DND-41 (cell line): ENCODE measurements at regions not wholly inside any gene's neighbourhood (a gene's known extent, or its start where the extent isn't known, plus 50 kb on each side); places are given as distances from the start of the nearest gene placed in this dataset.

Experiments used
- ATAC-seq: fragments of 200-7000 bp; cut with Tn5 transposase; 3 replicates; pipeline ENCODE4 v1.9.1; 2021; ENCODE audit warnings: low read depth; ENCODE audit not compliant: insufficient read depth
- DNase-seq: peaks from one replicate; pipeline ENCODE4 v3.0.0-alpha.2; 2020
- H2AFZ ChIP-seq: 2 replicates; pipeline ENCODE4 v1.6.0; 2012; ENCODE audit warnings: low read depth, low read length
- H3K27ac ChIP-seq: 2 replicates; pipeline ENCODE4 v1.5.1; 2012; ENCODE audit warnings: low read length, inconsistent platforms
- H3K27me3 ChIP-seq: fragments of 200-600 bp; sonication (generic); 2 replicates; pipeline ENCODE4 v1.6.0; 2012; ENCODE audit warnings: low read length, mild to moderate bottlenecking, inconsistent platforms; ENCODE audit not compliant: insufficient read depth, poor library complexity
- H3K36me3 ChIP-seq: 2 replicates; pipeline ENCODE4 v1.5.1; 2012; ENCODE audit warnings: low read length, inconsistent platforms; ENCODE audit not compliant: insufficient read depth
- H3K4me1 ChIP-seq: 2 replicates; pipeline ENCODE4 v1.5.1; 2012; ENCODE audit warnings: mild to moderate bottlenecking, low read length; ENCODE audit not compliant: insufficient read depth
- H3K4me2 ChIP-seq: 2 replicates; pipeline ENCODE4 v1.6.0; 2012; ENCODE audit warnings: mild to moderate bottlenecking, moderate library complexity, low read length, inconsistent platforms; ENCODE audit not compliant: insufficient read depth
- H3K4me3 ChIP-seq, 2 experiments: fragments of 200-600 bp in 1 of 2; shearing (Covaris generic) in 1 of 2; 2 replicates each; pipeline ENCODE4 v1.5.1; 2012 to 2016; ENCODE audit warnings: inconsistent platforms in 2 of 2, low read length in 2 of 2, mild to moderate bottlenecking in 2 of 2, low read depth in 1 of 2, moderate library complexity in 1 of 2
- H3K79me2 ChIP-seq: 2 replicates; pipeline ENCODE4 v1.6.0; 2012; ENCODE audit warnings: low read length, inconsistent platforms; ENCODE audit not compliant: insufficient read depth
- H3K9ac ChIP-seq: 2 replicates; pipeline ENCODE4 v1.6.0; 2012; ENCODE audit warnings: low read depth, mild to moderate bottlenecking, inconsistent platforms, low read length, moderate library complexity
- H3K9me3 ChIP-seq: 2 replicates; pipeline ENCODE4 v1.5.1; 2012; ENCODE audit warnings: low read length, moderate library complexity, mild to moderate bottlenecking, inconsistent platforms; ENCODE audit not compliant: insufficient read depth, severe bottlenecking
- H4K20me1 ChIP-seq: 2 replicates; pipeline ENCODE4 v1.6.0; 2012; ENCODE audit warnings: low read length; ENCODE audit not compliant: insufficient read depth
- EZH2 ChIP-seq: IDR thresholded peaks from 3 replicates; pipeline ENCODE4 v1.6.1; 2012; ENCODE audit warnings: borderline replicate concordance, low read depth, mild to moderate bottlenecking, moderate library complexity, low read length, inconsistent platforms; ENCODE audit not compliant: severe bottlenecking
- TF ChIP-seq, protein P1 (sequence below): IDR thresholded peaks from 2 replicates; pipeline ENCODE4 v1.5.1; 2012; ENCODE audit warnings: borderline replicate concordance, low read length, moderate library complexity, mild to moderate bottlenecking; ENCODE audit not compliant: poor library complexity, severe bottlenecking; ENCODE audit errors: extremely low read depth

DNA sequence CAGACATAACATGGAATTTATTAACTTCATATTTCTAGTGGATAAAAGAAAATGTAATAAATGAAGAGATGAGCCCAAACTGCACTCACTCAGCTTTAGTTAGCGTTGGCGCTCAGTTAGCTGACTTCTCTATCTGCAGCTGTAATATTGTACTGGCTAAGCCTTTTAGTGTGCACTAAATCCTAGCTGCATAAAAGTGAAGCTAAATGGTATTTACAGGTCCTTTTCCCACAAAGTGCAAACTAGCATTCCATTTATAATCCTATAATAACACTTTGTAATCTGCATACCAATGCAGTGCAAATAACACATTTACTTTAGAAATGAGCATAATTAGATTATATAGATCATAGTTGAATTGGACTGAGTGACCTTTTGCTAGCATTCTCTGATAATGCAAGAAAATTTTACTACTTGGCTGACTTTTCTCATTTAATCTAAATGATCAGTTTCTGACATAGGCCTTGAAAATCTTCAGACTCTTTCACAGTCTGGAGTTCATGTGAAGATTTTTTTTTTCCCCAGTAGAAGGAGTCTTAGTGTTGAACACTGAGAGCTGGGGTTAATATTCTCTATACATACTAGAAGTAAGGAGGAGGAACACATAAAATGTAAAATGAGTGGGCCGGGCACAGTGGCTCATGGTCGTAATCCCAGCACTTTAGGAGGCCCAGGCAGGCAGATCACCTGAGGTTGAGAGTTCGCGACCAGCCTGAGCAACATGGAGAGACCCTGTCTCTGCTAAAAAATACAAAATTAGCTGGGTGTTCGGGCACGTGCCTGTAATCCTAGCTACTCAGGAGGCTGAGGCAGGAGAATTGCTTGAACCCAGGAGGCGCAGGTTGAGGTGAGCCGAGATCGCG is 1426.4 kb downstream of the PCDH9 start:
- Histone ChIP-seq H3K4me3 (no peak overlapping the region), H3K36me3 (no peaks in the 10 kb centered on the region), H4K20me1 (no peaks in the 10 kb centered on the region), H3K79me2 (no peaks in the 10 kb centered on the region), H2AFZ (no peak overlapping the region), H3K9ac (no peak overlapping the region), H3K27ac (no peak overlapping the region), H3K9me3 (no peaks in the 10 kb centered on the region), H3K4me1 (no peaks in the 10 kb centered on the region), H3K27me3 (no peaks in the 10 kb centered on the region), H3K4me2 (no peak overlapping the region)
- no peak for ATAC-seq
- no peak for DNase-seq
- no peak for TF ChIP-seq EZH2
- TF ChIP-seq, protein P1, sequence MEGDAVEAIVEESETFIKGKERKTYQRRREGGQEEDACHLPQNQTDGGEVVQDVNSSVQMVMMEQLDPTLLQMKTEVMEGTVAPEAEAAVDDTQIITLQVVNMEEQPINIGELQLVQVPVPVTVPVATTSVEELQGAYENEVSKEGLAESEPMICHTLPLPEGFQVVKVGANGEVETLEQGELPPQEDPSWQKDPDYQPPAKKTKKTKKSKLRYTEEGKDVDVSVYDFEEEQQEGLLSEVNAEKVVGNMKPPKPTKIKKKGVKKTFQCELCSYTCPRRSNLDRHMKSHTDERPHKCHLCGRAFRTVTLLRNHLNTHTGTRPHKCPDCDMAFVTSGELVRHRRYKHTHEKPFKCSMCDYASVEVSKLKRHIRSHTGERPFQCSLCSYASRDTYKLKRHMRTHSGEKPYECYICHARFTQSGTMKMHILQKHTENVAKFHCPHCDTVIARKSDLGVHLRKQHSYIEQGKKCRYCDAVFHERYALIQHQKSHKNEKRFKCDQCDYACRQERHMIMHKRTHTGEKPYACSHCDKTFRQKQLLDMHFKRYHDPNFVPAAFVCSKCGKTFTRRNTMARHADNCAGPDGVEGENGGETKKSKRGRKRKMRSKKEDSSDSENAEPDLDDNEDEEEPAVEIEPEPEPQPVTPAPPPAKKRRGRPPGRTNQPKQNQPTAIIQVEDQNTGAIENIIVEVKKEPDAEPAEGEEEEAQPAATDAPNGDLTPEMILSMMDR, result no peak

DNA sequence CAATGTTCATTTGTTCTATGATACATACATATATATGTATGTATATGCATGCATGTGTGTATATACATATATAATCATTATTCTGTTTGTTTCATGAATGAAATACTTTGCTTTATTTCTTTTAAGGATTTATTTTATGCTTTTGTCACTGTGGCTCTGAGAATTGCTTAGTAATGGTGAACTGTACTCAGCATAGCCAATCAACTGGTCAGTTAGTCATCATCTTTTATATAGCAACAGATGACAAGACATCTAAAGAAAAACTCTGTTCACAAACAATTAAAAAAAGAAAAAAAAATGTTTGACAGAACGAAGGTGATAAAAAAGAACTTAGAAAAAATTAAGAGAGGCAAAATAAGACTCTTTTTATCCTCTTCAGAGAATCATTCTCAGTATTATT is 1440.3 kb downstream of the PCDH9 start:
- H3K27ac ChIP-seq, result no peak overlapping the region
- H4K20me1 ChIP-seq, result no peaks in the 10 kb centered on the region
- no peaks in the 10 kb centered on the region for H3K36me3 ChIP-seq
- no peaks in the 10 kb centered on the region for H3K9me3 ChIP-seq
- no peaks in the 10 kb centered on the region for H3K79me2 ChIP-seq
- DNase-seq (no peak), ATAC-seq (no peak)
- TF ChIP-seq, protein P1, result no peak
- TF ChIP-seq EZH2, result no peak
- H3K27me3 ChIP-seq, result no peaks in the 10 kb centered on the region
- H3K4me2 ChIP-seq, result no peak overlapping the region
- H3K4me1 ChIP-seq, result no peaks in the 10 kb centered on the region
- no peak overlapping the region for H3K4me3 ChIP-seq
- H3K9ac ChIP-seq, result no peak overlapping the region
- no peak overlapping the region for H2AFZ ChIP-seq

DNA sequence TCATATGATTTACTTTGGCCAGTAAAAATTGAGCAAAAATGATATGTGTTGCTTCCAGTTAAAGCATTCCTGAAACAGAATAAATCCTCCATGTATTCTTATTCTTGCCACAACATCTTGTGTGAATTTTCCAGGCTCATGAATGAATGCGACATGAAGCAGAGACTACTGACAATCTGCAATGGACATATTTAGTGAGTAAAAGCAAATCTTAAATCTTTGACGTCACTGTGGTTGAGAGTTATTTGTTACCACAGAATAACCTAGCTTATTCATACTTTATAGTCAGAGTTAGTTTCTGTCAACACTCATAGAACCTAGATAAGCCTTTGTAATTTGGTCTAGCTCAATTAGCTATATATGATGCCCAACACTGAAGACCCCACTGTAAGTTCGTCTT is 1443.1 kb downstream of the PCDH9 start:
- no peaks in the 10 kb centered on the region for H3K27me3 ChIP-seq
- H3K4me3 ChIP-seq, result no peak overlapping the region
- no peak overlapping the region for H2AFZ ChIP-seq
- H3K4me1 ChIP-seq, result no peaks in the 10 kb centered on the region
- H4K20me1 ChIP-seq, result no peaks in the 10 kb centered on the region
- H3K27ac ChIP-seq, result no peak overlapping the region
- H3K36me3 ChIP-seq, result no peaks in the 10 kb centered on the region
- ATAC-seq (no peak), DNase-seq (no peak)
- no peak overlapping the region for H3K9ac ChIP-seq
- H3K79me2 ChIP-seq, result no peaks in the 10 kb centered on the region
- H3K4me2 ChIP-seq, result no peak overlapping the region
- TF ChIP-seq, protein P1, result no peak
- TF ChIP-seq EZH2, result no peak
- no peaks in the 10 kb centered on the region for H3K9me3 ChIP-seq
